Astrocyte (in vitro differentiated cells and primary cell): ENCODE measurements at regions not wholly inside any gene's neighbourhood (a gene's known extent, or its start where the extent isn't known, plus 50 kb on each side); places are given as distances from the start of the nearest gene placed in this dataset.

Experiments used
- DNase-seq: peaks from one replicate; pipeline ENCODE4 v3.0.0-alpha.2; 2010; ENCODE audit warnings: low read depth
- FAIRE-seq: peaks from 2 replicates; lab custom pipeline; 2011; peaks lifted over from hg19 to GRCh38; lab: Jason Lieb, UNC
- H2AFZ ChIP-seq: 2 replicates; pipeline ENCODE4 v1.6.0; 2012; ENCODE audit warnings: low read depth, low read length, inconsistent platforms
- H3K27ac ChIP-seq: 2 replicates; pipeline ENCODE4 v1.5.1; 2011; ENCODE audit warnings: low read depth, low read length, inconsistent platforms
- H3K27me3 ChIP-seq: 2 replicates; pipeline ENCODE4 v1.6.0; 2011; ENCODE audit warnings: low read length, inconsistent platforms; ENCODE audit not compliant: insufficient read depth
- H3K36me3 ChIP-seq: 2 replicates; pipeline ENCODE4 v1.5.1; 2011; ENCODE audit warnings: low read length, inconsistent platforms; ENCODE audit not compliant: insufficient read depth
- H3K4me1 ChIP-seq: 2 replicates; pipeline ENCODE4 v1.5.1; 2011; ENCODE audit warnings: low read length, inconsistent platforms; ENCODE audit not compliant: insufficient read depth
- H3K4me2 ChIP-seq: 2 replicates; pipeline ENCODE4 v1.6.0; 2012; ENCODE audit warnings: low read length, inconsistent platforms
- H3K4me3 ChIP-seq: 2 replicates; pipeline ENCODE4 v1.5.1; 2011; ENCODE audit warnings: low read depth, mild to moderate bottlenecking, low read length, inconsistent platforms; ENCODE audit not compliant: insufficient read depth
- H3K79me2 ChIP-seq: 2 replicates; pipeline ENCODE4 v1.6.0; 2012; ENCODE audit warnings: mild to moderate bottlenecking, low read length, inconsistent platforms; ENCODE audit not compliant: insufficient read depth
- H3K9ac ChIP-seq: 2 replicates; pipeline ENCODE4 v1.6.0; 2012; ENCODE audit warnings: mild to moderate bottlenecking, low read length, inconsistent platforms
- H3K9me3 ChIP-seq: 2 replicates; pipeline ENCODE4 v1.5.1; 2012; ENCODE audit warnings: low read depth, mild to moderate bottlenecking, low read length, inconsistent platforms; ENCODE audit not compliant: insufficient read depth
- H4K20me1 ChIP-seq: 2 replicates; pipeline ENCODE4 v1.6.0; 2012; ENCODE audit warnings: low read length, inconsistent platforms; ENCODE audit not compliant: insufficient read depth
- H3K27ac Mint-ChIP-seq: one replicate; pipeline ENCODE4 v1.8.0; 2021; ENCODE audit warnings: mild to moderate bottlenecking, mixed read lengths; ENCODE audit not compliant: unreplicated experiment
- H3K27me3 Mint-ChIP-seq: one replicate; pipeline ENCODE4 v1.8.0; 2021; ENCODE audit warnings: low read depth, mixed read lengths; ENCODE audit not compliant: unreplicated experiment
- H3K36me3 Mint-ChIP-seq: one replicate; pipeline ENCODE4 v1.8.0; 2021; ENCODE audit warnings: low read depth, mixed read lengths; ENCODE audit not compliant: unreplicated experiment
- H3K4me1 Mint-ChIP-seq: one replicate; pipeline ENCODE4 v1.8.0; 2021; ENCODE audit warnings: low read depth, mixed read lengths; ENCODE audit not compliant: unreplicated experiment
- H3K4me3 Mint-ChIP-seq: one replicate; pipeline ENCODE4 v1.8.0; 2021; ENCODE audit warnings: mild to moderate bottlenecking, moderate library complexity, mixed read lengths; ENCODE audit not compliant: unreplicated experiment
- H3K9me3 Mint-ChIP-seq: one replicate; pipeline ENCODE4 v1.8.0; 2021; ENCODE audit warnings: mild to moderate bottlenecking, mixed read lengths; ENCODE audit not compliant: unreplicated experiment
- CTCF ChIP-seq: IDR thresholded peaks from 2 replicates; pipeline ENCODE4 v1.5.1; 2011; ENCODE audit warnings: low read depth, mild to moderate bottlenecking, inconsistent platforms, low read length, moderate library complexity; ENCODE audit not compliant: insufficient read depth
- EZH2 ChIP-seq: IDR thresholded peaks from 2 replicates; pipeline ENCODE4 v1.6.1; 2012; ENCODE audit warnings: mild to moderate bottlenecking, low read length, inconsistent platforms; ENCODE audit not compliant: insufficient read depth

GRCh38 chr2:12202313-12203075 lies 456.1 kb downstream of the LPIN1 start:
- Histone ChIP-seq H3K79me2 (no peaks in the 10 kb centered on the region), H2AFZ (no peak overlapping the region), H3K4me3 (no peak overlapping the region), H3K4me2 (peak overlapping the region; percentile 7), H3K4me1 (no peaks in the 10 kb centered on the region), H3K9me3 (no peaks in the 10 kb centered on the region), H3K27ac (no peak overlapping the region), H3K27me3 (peaks cover 3% of the 10 kb centered on the region), H3K9ac (no peak overlapping the region), H4K20me1 (no peaks in the 10 kb centered on the region), H3K36me3 (no peaks in the 10 kb centered on the region)
- Mint-ChIP-seq H3K9me3 (peaks cover 22% of the 10 kb centered on the region), H3K27me3 (peaks cover 9% of the 10 kb centered on the region), H3K27ac (peak overlapping the region; percentile 43), H3K4me3 (no peak overlapping the region), H3K4me1 (peaks cover 16% of the 10 kb centered on the region), H3K36me3 (no peaks in the 10 kb centered on the region)
- TF ChIP-seq EZH2, result no peak
- no peak for TF ChIP-seq CTCF
- DNase-seq (peak; percentile 42), FAIRE-seq (no peak)

- Mint-ChIP-seq H3K27me3 (peaks cover 9% of the 10 kb centered on the region), H3K4me1 (peaks cover 16% of the 10 kb centered on the region), H3K27ac (no peak overlapping the region), H3K9me3 (peaks cover 14% of the 10 kb centered on the region), H3K36me3 (no peaks in the 10 kb centered on the region), H3K4me3 (no peak overlapping the region)
- H3K79me2 ChIP-seq, result no peaks in the 10 kb centered on the region
- H3K4me3 ChIP-seq, result no peak overlapping the region
- H3K27ac ChIP-seq, result no peak overlapping the region
- FAIRE-seq, result no peak
- TF ChIP-seq EZH2 (no peak), CTCF (no peak)
- H4K20me1 ChIP-seq, result no peaks in the 10 kb centered on the region
- H3K9ac ChIP-seq, result no peak overlapping the region
- H2AFZ ChIP-seq, result no peak overlapping the region
- no peak for DNase-seq
- no peaks in the 10 kb centered on the region for H3K36me3 ChIP-seq
- no peaks in the 10 kb centered on the region for H3K4me1 ChIP-seq
- H3K4me2 ChIP-seq, result no peak overlapping the region
- no peaks in the 10 kb centered on the region for H3K9me3 ChIP-seq
- H3K27me3 ChIP-seq, result peaks cover 3% of the 10 kb centered on the region
Measured at GRCh38 chr2:12203528-12203927, 457.1 kb downstream of the LPIN1 start.

- no peaks in the 10 kb centered on the region for H3K27me3 ChIP-seq
- H3K79me2 ChIP-seq, result no peaks in the 10 kb centered on the region
- H3K4me3 ChIP-seq, result no peak overlapping the region
- H3K9ac ChIP-seq, result no peak overlapping the region
- DNase-seq (no peak), FAIRE-seq (no peak)
- Mint-ChIP-seq H3K27ac (no peak overlapping the region), H3K4me3 (no peak overlapping the region), H3K27me3 (peaks cover 9% of the 10 kb centered on the region), H3K36me3 (no peaks in the 10 kb centered on the region), H3K9me3 (peaks cover 14% of the 10 kb centered on the region), H3K4me1 (peaks cover 16% of the 10 kb centered on the region)
- H3K4me2 ChIP-seq, result no peak overlapping the region
- H3K4me1 ChIP-seq, result no peaks in the 10 kb centered on the region
- H2AFZ ChIP-seq, result no peak overlapping the region
- TF ChIP-seq CTCF (no peak), EZH2 (no peak)
- H3K9me3 ChIP-seq, result no peaks in the 10 kb centered on the region
- no peak overlapping the region for H3K27ac ChIP-seq
- no peaks in the 10 kb centered on the region for H4K20me1 ChIP-seq
- no peaks in the 10 kb centered on the region for H3K36me3 ChIP-seq
Measured at GRCh38 chr2:12205086-12205485, 458.7 kb downstream of the LPIN1 start.
